ENCODE measurements at regions not wholly inside any gene's neighbourhood (a gene's known extent, or its start where the extent isn't known, plus 50 kb on each side); places are given as distances from the start of the nearest gene placed in this dataset.
A peak's percentile ranks its signal among the peaks of the same experiment; 100 is the strongest.

GRCh38 chr2:180656455-180656847, 324.0 kb upstream of the UBE2E3 start:
- DNase-seq = no peak

- no peak for DNase-seq
Measured at GRCh38 chr2:180655842-180656454, 324.5 kb upstream of the UBE2E3 start.

GRCh38 chr2:180655393-180655792, 325.0 kb upstream of the UBE2E3 start:
- DNase-seq = no peak

- no peak for DNase-seq
Measured at GRCh38 chr2:180653481-180653880, 326.9 kb upstream of the UBE2E3 start.

GRCh38 chr2:180652794-180653193, 327.6 kb upstream of the UBE2E3 start:
- DNase-seq = no peak

- no peak for DNase-seq
Measured at GRCh38 chr2:180651596-180651995, 328.8 kb upstream of the UBE2E3 start.

GRCh38 chr2:180647621-180648020, 332.8 kb upstream of the UBE2E3 start:
- DNase-seq = no peak

- no peak for DNase-seq
Measured at GRCh38 chr2:180647221-180647620, 333.2 kb upstream of the UBE2E3 start.

GRCh38 chr2:180646756-180647155, 333.6 kb upstream of the UBE2E3 start:
- no peak for DNase-seq

GRCh38 chr2:180644709-180645108, 335.7 kb upstream of the UBE2E3 start:
- no peak for DNase-seq

- no peak for DNase-seq
Measured at GRCh38 chr2:180630756-180631155, 349.6 kb upstream of the UBE2E3 start.

- DNase-seq = no peak
Measured at GRCh38 chr2:180625006-180625844, 355.2 kb upstream of the UBE2E3 start.

GRCh38 chr2:180621941-180622918, 358.2 kb upstream of the UBE2E3 start:
- DNase-seq = no peak

- no peak for DNase-seq
Measured at GRCh38 chr2:180621366-180621765, 359.0 kb upstream of the UBE2E3 start.

GRCh38 chr2:180618570-180618969, 361.8 kb upstream of the UBE2E3 start:
- no peak for DNase-seq

GRCh38 chr2:180614776-180615175, 365.6 kb upstream of the UBE2E3 start:
- DNase-seq = no peak

- peak; percentile 16 for DNase-seq
Measured at GRCh38 chr2:180609626-180610340, 370.6 kb upstream of the UBE2E3 start.

- peak; percentile 69 for DNase-seq
Measured at GRCh38 chr2:180607514-180608049, 372.8 kb upstream of the UBE2E3 start.

- DNase-seq = no peak
Measured at GRCh38 chr2:180604077-180604476, 376.3 kb upstream of the UBE2E3 start.

GRCh38 chr2:180601016-180601415, 379.4 kb upstream of the UBE2E3 start:
- DNase-seq = no peak

GRCh38 chr2:180599804-180600203, 380.6 kb upstream of the UBE2E3 start:
- no peak for DNase-seq

- DNase-seq = no peak
Measured at GRCh38 chr2:180597179-180597578, 383.2 kb upstream of the UBE2E3 start.

Data from NCI-H1092 treated with DMSO at 0.1 percent for 48 hours (cell line).